HUES6 (cell line): ENCODE measurements at regions not wholly inside any gene's neighbourhood (a gene's known extent, or its start where the extent isn't known, plus 50 kb on each side); places are given as distances from the start of the nearest gene placed in this dataset.
"Not testable (repeated sequence)": the region's sequence is repeated elsewhere in the genome, so short reads cannot be mapped to it uniquely, and the experiment has no call there.

Experiments used
- H3K27ac ChIP-seq: 2 replicates; pipeline ENCODE4 v1.7.0; 2013; ENCODE audit warnings: low read depth, mild to moderate bottlenecking, low read length, inconsistent platforms
- H3K27me3 ChIP-seq: 2 replicates; pipeline ENCODE4 v1.6.1; 2013; ENCODE audit warnings: low read length; ENCODE audit not compliant: control insufficient read depth, insufficient read depth
- H3K36me3 ChIP-seq: 2 replicates; pipeline ENCODE4 v1.6.1; 2013; ENCODE audit warnings: low read length; ENCODE audit not compliant: control insufficient read depth, insufficient read depth
- H3K4me1 ChIP-seq: 2 replicates; pipeline ENCODE4 v1.6.1; 2013; ENCODE audit warnings: low read length; ENCODE audit not compliant: control insufficient read depth, insufficient read depth
- H3K4me3 ChIP-seq: 2 replicates; pipeline ENCODE4 v1.5.1; 2013; ENCODE audit warnings: low read depth, low read length
- H3K9ac ChIP-seq: one replicate; pipeline ENCODE4 v1.6.1; 2013; ENCODE audit warnings: mild to moderate bottlenecking, low read length
- H3K9me3 ChIP-seq: 2 replicates; pipeline ENCODE4 v1.6.1; 2013; ENCODE audit warnings: low read depth, low read length; ENCODE audit not compliant: control insufficient read depth, insufficient read depth

DNA sequence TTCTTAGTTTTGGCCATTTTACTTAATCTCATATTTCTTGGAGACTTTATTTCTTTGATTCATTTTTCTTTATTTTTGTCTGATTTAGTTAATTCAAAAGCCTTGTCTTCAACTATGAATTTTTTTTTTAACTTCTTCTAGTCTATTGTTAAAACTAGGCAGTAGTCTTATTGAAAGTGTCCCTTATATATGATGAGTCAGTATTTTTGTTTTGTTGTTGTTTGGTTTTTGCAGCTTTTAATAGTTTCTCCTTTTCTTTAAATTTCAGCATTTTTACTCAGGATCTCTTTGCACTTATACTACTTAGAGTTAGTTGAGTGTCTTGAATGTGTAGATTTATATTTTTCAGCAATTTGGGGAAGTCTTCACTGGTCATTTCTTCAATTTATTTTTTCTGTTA lies 758.5 kb upstream of the CDH8 start:
- Histone ChIP-seq H3K27me3 (no peaks in the 10 kb centered on the region), H3K36me3 (no peaks in the 10 kb centered on the region), H3K9me3 (no peaks in the 10 kb centered on the region), H3K4me1 (no peaks in the 10 kb centered on the region), H3K27ac (no peak overlapping the region), H3K9ac (no peak overlapping the region), H3K4me3 (no peak overlapping the region)

DNA sequence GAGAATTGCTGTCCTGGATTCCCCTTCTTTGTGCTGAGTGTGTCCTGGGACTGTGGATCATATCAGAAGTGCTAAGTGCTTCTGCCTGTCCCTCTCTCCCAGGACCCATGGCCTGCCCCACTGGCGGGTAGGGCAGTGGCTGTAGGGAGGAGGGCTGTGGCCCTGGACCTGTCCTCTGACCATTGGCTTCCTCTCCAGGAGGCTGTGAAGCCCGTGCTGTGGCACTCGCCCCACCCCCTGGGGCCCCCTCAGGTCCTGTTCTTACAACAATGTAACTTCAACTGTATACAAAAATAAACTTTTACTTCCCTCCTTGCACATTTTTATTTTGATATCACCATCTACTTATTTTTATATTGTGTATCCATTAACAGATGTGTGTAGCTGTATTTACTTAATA lies 743.8 kb upstream of the CDH8 start:
- H3K4me3 ChIP-seq, H3K27ac ChIP-seq: not testable (repeated sequence)

DNA sequence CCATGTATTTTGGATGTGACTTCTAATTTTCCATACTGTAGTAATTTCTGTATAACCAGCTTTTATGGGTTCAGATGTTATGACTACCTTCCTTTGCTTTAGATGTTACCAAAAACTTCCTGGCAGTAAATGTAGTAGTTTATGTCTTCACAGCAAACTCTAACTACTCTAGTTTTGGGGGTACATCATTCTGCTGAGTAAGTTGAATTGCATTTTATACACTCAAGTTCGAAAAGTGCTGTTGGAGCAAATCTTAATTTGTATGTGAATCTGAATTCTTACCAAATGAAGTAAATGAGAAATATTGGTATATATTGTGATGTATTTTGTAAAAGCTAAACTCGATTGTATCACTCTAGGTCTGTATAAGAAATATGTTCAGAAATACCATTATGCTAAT lies 728.3 kb upstream of the CDH8 start:
- H3K27ac ChIP-seq: no peak overlapping the region
- H3K4me3 ChIP-seq: no peak overlapping the region
- H3K9ac ChIP-seq: no peak overlapping the region
- no peaks in the 10 kb centered on the region for H3K9me3 ChIP-seq
- no peaks in the 10 kb centered on the region for H3K27me3 ChIP-seq
- H3K36me3 ChIP-seq: no peaks in the 10 kb centered on the region
- H3K4me1 ChIP-seq: no peaks in the 10 kb centered on the region

More for the DNA sequence above, 743.8 kb upstream of the CDH8 start:
- H3K27me3 ChIP-seq, H3K9me3 ChIP-seq, H3K4me1 ChIP-seq, H3K36me3 ChIP-seq, H3K9ac ChIP-seq: not testable (repeated sequence)

DNA sequence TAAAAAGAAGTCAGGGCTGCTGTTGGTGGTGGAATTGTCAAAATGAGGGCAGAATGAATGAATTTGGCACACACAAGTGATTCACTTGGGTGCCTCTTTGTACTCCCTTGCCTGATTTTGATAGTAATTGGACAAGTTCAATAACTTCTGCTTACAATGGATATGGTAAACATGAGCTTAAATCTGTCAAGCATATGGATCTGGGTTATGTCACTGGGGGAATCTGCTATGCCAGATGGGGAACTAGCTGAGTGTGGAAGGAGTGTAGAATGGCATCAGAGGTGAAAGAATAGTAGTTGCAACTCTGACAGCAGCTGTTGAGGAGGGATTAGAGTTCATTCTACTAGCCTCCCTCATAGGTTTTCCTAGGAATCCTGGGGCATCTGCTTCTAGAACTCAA lies 724.2 kb upstream of the CDH8 start:
- H3K9me3 ChIP-seq: no peaks in the 10 kb centered on the region
- no peaks in the 10 kb centered on the region for H3K27me3 ChIP-seq
- no peaks in the 10 kb centered on the region for H3K36me3 ChIP-seq
- H3K4me3 ChIP-seq: no peak overlapping the region
- no peaks in the 10 kb centered on the region for H3K4me1 ChIP-seq
- no peak overlapping the region for H3K27ac ChIP-seq
- no peak overlapping the region for H3K9ac ChIP-seq

DNA sequence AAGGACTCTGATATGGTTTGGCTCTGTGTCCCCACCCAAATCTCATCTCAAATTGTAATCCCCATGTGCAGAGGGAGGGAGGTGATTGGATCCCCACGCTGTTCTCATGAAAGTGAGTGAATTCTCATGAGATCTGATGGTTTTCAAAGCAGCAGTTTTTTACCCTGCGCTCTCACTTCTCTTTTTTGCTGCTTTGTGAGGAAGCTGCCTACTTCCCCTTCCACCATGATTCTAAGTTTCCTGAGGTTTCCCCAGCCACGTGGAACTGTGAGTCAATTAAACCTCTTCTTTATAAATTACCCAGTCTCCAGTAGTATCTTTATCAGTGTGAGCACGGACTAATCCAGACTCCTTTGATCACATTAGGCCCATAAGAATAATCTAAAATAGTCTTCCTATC lies 719.7 kb upstream of the CDH8 start:
- Histone ChIP-seq H3K27ac (no peak overlapping the region), H3K9ac (no peak overlapping the region), H3K4me3 (no peak overlapping the region), H3K27me3 (no peaks in the 10 kb centered on the region), H3K9me3 (no peaks in the 10 kb centered on the region), H3K4me1 (no peaks in the 10 kb centered on the region), H3K36me3 (no peaks in the 10 kb centered on the region)

DNA sequence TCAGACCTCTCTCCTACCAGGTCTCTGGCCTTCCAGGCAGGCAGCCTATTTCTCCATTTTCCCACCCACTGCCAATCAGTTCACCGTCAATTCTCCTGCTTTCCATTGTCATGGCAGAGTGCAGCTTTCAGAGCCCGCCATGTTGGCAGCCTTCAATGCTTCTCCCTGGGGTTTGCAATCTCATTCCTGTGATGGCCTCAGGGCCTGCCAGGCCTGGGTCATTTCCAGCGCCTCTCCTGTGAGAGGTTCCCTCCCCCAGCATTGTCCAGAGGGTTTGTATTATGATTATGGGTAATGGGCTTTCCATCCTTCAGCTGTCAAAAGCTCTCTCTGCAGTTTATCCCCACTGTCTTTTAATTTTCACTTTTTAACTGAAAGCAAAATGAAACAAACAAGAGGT lies 716.6 kb upstream of the CDH8 start:
- Histone ChIP-seq H3K9me3 (no peaks in the 10 kb centered on the region), H3K4me3 (no peak overlapping the region), H3K9ac (no peak overlapping the region), H3K36me3 (no peaks in the 10 kb centered on the region), H3K27me3 (no peaks in the 10 kb centered on the region), H3K4me1 (no peaks in the 10 kb centered on the region), H3K27ac (no peak overlapping the region)

DNA sequence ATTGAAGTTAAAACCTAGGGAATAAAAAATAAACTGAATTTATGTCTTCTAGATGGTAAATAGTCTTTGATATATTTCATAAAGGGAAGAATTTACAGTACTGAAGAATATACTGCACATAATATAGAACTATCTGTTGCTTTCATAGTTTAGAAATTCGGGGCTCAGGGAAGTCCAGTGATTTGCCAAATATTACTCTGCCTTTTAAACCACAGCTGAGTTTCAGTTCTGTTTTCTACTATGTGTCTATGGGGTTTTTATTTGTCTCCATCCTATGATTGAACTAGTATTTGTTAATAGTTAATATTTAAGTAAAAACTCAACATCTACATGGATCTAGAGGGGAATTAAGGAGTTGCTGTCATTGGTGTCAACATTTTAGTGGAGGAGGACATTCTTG lies 715.0 kb upstream of the CDH8 start:
- no peaks in the 10 kb centered on the region for H3K9me3 ChIP-seq
- H3K4me1 ChIP-seq: no peaks in the 10 kb centered on the region
- H3K27ac ChIP-seq: no peak overlapping the region
- H3K36me3 ChIP-seq: no peaks in the 10 kb centered on the region
- no peak overlapping the region for H3K4me3 ChIP-seq
- no peaks in the 10 kb centered on the region for H3K27me3 ChIP-seq
- H3K9ac ChIP-seq: no peak overlapping the region

DNA sequence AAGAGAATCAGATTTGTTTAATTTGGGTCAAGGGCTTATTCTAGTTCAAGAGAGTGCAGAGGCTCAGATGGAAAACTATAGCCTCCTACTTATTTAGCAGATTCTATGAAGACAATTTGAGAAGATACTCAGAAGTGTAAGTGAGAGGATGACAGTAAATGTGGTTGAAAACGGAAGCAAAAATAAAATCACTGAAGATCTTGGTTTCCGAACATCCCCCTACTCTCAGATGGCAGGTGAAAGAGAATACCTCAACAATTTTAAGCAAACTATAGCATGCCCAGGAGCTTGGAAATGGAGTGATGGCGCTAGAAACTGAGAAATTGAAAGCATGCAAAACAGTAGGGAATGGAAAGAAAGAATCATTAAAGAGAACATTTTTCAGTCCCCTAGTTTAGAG lies 705.5 kb upstream of the CDH8 start:
- Histone ChIP-seq H3K9ac (no peak overlapping the region), H3K4me3 (no peak overlapping the region)

DNA sequence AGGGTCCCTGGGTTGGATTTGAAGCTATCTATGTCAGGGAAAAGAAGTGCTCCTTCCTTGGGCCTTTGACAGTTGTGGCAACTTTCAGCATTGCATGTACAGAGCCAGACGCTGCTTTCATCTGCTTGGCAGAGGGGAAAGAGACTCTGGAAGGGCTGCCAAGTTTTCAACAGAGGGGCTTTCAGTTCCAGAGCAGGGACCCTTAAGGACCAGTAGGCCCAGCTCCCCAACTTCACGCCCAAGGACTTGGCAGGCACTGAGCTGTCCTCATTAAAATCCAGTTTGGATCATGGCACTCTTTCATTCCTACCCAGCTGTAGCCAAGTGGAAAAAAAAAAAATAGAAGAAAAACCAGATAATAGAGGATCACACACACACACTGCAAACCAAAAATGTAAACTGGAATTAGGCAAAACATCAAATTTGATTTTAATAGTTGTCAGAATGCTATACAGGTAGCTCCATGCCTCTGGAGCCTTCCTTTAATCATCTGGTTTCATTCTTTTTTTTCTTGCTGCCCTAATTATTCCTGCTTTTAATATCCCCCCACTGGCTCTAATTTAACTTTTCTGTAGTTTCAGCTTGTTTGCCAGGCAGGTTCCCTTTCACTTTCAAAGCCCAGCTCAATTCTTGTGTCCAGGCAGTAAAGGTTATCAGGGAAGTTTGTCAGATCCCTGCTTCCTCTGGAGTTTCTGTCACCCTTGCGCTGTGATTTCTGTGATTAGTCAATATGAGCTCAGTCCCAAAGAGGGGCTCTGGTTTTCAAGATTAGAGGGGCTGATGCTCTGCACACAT lies 702.6 kb upstream of the CDH8 start:
- Histone ChIP-seq H3K36me3 (no peaks in the 10 kb centered on the region), H3K9ac (no peak overlapping the region), H3K4me1 (no peaks in the 10 kb centered on the region), H3K9me3 (no peaks in the 10 kb centered on the region), H3K4me3 (no peak overlapping the region), H3K27me3 (no peaks in the 10 kb centered on the region), H3K27ac (no peak overlapping the region)

More for the DNA sequence above, 705.5 kb upstream of the CDH8 start:
- Histone ChIP-seq H3K36me3 (no peaks in the 10 kb centered on the region), H3K9me3 (no peaks in the 10 kb centered on the region), H3K4me1 (no peaks in the 10 kb centered on the region), H3K27ac (no peak overlapping the region), H3K27me3 (no peaks in the 10 kb centered on the region)

DNA sequence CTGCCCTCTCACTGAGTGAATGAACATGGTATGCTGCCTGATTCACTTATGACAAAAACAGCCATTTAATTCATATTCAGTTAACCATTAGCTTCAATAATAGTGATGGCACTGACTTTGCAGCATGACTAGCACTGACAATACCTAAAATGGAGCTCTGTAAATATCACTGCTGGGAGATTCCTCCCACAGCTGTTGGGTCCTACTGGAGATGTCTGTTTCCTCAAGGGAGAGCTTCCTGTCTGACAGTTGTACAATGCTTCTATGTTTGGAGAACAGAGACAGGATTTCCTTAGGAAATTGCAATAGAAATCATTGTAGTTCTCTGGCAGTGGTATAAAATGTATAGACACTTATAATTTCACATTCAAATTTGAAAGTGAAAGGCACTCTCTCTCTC lies 695.9 kb upstream of the CDH8 start:
- Histone ChIP-seq H3K4me3 (no peak overlapping the region), H3K4me1 (no peaks in the 10 kb centered on the region), H3K27ac (no peak overlapping the region), H3K9me3 (no peaks in the 10 kb centered on the region), H3K36me3 (no peaks in the 10 kb centered on the region), H3K9ac (no peak overlapping the region), H3K27me3 (no peaks in the 10 kb centered on the region)

DNA sequence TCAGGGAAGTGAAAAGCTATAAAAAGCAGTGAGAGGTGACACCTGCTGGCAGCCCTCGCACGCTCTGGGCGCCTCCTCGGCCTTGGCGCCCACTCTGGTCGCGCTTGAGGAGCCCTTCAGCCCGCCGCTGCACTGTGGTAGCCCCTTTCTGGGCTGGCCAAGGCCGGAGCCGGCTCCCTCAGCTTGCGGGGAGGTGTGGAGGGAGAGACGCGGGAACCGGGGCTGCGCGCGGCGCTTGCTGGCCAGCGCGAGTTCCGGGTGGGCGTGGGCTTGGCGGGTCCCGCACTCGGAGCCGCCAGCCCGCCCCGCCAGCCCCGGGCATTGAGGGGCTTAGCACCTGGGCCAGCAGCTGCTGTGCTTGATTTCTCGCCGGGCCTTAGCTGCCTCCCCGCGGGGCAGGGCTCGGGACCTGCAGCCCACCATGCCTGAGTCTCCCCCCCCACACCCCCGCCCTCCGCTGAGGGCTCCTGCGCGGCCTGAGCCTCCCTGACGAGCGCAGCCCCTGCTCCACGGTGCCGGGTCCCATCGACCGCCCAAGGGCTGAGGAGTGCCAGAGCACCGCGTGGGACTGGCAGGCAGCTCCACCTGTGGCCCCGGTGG lies 688.5 kb upstream of the CDH8 start:
- not testable (repeated sequence) for H3K9me3 ChIP-seq, H3K4me1 ChIP-seq, H3K9ac ChIP-seq, H3K36me3 ChIP-seq, H3K27ac ChIP-seq, H3K27me3 ChIP-seq, H3K4me3 ChIP-seq
